T-helper 17 cell (primary cell): ENCODE measurements at regions not wholly inside any gene's neighbourhood (a gene's known extent, or its start where the extent isn't known, plus 50 kb on each side); places are given as distances from the start of the nearest gene placed in this dataset.

Experiments used
- ATAC-seq: fragments of 150-1000 bp; cut with Tn5 transposase; 2 replicates; pipeline ENCODE4 v1.10.0; 2021; ENCODE audit warnings: mild to moderate bottlenecking, moderate library complexity
- DNase-seq, 3 donors: peaks; one replicate each; pipeline versions ENCODE4 v3.0.0 to v3.0.0-alpha.2; 2020 to 2021
- H3K9me3 ChIP-seq: one replicate; pipeline ENCODE4 v1.7.0; 2013; ENCODE audit warnings: low read length, mild to moderate bottlenecking; ENCODE audit not compliant: control insufficient read depth, poor library complexity, severe bottlenecking
- H3K27ac Mint-ChIP-seq: one replicate; pipeline ENCODE4 v1.8.0; 2022; ENCODE audit warnings: mild to moderate bottlenecking, moderate library complexity, mixed read lengths
- H3K27me3 Mint-ChIP-seq: one replicate; pipeline ENCODE4 v1.8.0; 2022; ENCODE audit warnings: mixed read lengths
- H3K36me3 Mint-ChIP-seq: one replicate; pipeline ENCODE4 v1.8.0; 2022; ENCODE audit warnings: low read depth, mixed read lengths
- H3K4me1 Mint-ChIP-seq: one replicate; pipeline ENCODE4 v1.8.0; 2022; ENCODE audit warnings: mild to moderate bottlenecking, mixed read lengths
- H3K4me3 Mint-ChIP-seq: one replicate; pipeline ENCODE4 v1.8.0; 2022; ENCODE audit warnings: mild to moderate bottlenecking, moderate library complexity, mixed read lengths

DNA sequence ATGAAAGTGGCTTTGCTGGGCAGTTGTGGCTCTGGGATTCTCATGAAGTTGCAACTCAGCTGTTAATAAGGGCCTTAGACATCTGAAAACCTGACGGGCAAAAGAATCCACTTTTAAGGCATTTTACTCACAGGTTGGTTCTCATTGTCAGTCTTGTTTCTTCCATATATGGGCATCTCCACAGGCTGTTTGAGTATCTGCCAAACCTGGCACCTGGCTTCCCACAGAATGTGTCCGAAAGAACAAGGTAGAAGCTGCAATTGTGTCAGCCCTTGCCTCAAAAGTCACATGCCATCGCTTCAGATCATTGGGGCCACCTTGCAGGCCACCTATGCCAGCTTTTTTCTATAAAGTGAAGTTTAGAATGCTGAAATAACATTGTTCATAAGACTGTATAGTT is 102.4 kb downstream of the KCTD12 start:
- ATAC-seq = no peak
- H3K4me1 Mint-ChIP-seq = no peaks in the 10 kb centered on the region
- H3K27ac Mint-ChIP-seq = no peak overlapping the region
- no peaks in the 10 kb centered on the region for H3K9me3 ChIP-seq
- DNase-seq = no peak
- peaks cover 7% of the 10 kb centered on the region for H3K27me3 Mint-ChIP-seq
- no peak overlapping the region for H3K4me3 Mint-ChIP-seq
- H3K36me3 Mint-ChIP-seq = peaks cover 2% of the 10 kb centered on the region

DNA sequence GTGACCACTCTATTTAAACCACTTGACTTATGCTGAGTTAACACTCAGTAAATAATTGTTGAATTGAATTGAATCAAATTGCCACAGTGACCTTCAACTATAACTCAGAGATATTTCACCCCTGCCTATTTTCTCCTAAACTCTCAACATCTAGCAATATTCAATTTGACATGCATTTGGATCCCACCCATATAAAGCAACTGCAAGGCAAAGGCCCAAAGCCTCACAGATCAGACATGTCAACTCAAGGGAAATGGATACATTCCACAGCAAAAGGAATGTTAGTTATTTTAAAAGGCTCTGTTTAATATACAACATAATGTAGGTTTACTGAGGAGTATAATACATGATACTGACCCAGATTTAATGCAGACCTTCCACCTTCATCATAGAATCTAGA is 107.4 kb downstream of the KCTD12 start:
- Mint-ChIP-seq H3K4me3 (no peak overlapping the region), H3K4me1 (no peaks in the 10 kb centered on the region), H3K27me3 (peaks cover 11% of the 10 kb centered on the region), H3K27ac (no peak overlapping the region), H3K36me3 (peaks cover 2% of the 10 kb centered on the region)
- ATAC-seq = no peak
- DNase-seq = no peak
- no peaks in the 10 kb centered on the region for H3K9me3 ChIP-seq

DNA sequence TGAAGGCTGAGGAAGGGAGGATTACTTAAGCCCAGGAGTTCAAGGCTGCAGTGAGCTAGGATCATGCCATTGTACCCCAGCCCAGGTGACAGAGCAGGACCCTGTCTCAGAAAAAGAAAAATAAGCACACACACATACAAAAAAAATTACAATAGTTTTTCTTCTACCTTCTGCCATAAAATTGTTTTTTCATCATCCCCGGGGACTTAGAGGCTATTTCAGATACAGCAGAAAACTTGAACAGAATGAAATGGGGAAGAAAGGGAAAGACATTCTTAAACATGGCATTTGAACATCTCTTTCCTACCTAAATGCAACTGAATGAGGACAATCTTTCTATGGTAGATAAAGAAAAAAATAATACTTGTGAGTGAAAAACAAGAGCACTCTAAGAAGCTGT is 109.1 kb downstream of the KCTD12 start:
- no peak for ATAC-seq
- H3K4me3 Mint-ChIP-seq = no peak overlapping the region
- no peaks in the 10 kb centered on the region for H3K4me1 Mint-ChIP-seq
- H3K9me3 ChIP-seq = no peaks in the 10 kb centered on the region
- DNase-seq = no peak
- peaks cover 2% of the 10 kb centered on the region for H3K36me3 Mint-ChIP-seq
- no peak overlapping the region for H3K27ac Mint-ChIP-seq
- H3K27me3 Mint-ChIP-seq = peaks cover 11% of the 10 kb centered on the region

DNA sequence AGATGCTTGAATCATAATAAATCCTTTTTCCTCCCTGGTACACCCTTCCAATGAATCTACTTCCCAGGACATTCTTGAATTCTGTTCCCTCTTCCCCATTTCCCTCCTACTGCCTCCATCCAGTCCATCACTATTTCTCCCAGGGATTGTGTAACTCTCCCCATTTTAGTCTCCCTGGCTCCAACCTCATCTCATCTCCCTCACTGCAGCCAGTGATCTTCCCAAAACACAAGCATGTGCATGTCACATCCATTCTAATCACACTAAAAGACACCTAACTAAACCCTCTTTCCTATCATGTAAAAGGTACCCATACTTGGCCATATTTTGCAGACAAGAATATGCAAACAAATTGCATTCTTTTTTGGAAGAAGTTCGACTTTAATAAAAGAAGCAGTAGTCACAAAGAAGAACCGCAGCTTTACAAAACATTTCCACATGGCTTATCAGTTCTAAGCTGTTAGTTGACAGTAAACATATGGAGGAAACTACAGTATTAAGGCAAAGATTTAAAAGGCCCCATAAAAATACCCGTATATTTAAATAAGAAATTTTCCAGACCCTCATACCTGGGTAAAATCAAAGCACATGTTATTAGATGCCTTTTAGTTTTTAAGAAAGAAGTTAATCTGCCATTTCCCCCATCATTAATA is 111.0 kb downstream of the KCTD12 start:
- Mint-ChIP-seq H3K4me3 (no peak overlapping the region), H3K36me3 (peaks cover 2% of the 10 kb centered on the region), H3K4me1 (no peaks in the 10 kb centered on the region), H3K27ac (no peak overlapping the region), H3K27me3 (peaks cover 7% of the 10 kb centered on the region)
- ATAC-seq (no peak), DNase-seq (no peak)
- no peaks in the 10 kb centered on the region for H3K9me3 ChIP-seq

DNA sequence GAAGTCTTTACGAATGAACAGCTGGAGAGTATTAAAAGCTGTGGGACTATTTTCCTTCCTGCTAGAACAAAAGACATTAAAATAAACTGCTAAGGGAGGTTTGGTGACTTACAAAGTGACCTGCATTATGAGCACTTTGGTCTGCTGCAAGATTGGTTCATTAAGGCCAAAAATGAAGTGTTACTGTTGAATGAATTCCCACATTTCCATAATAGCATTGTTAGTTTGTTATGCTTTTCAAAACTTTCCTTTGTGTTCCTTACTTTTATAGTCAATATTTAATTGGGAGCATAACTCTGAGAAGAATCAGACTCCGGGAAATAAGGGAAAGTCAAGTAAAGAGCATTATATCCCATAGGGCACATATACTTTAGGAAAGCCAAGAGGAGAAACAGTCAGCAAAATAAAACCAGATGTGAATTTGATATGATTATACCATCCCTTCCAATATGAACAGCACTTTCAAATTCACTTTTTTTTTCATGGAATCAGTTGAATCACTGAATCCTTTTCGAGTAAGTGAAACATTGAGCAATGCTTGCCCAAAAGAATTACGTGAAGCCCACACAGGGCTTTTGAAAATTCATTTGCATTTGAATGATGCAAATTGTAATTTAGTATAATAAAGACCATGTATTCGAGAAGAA is 112.6 kb downstream of the KCTD12 start:
- no peak for ATAC-seq

DNA sequence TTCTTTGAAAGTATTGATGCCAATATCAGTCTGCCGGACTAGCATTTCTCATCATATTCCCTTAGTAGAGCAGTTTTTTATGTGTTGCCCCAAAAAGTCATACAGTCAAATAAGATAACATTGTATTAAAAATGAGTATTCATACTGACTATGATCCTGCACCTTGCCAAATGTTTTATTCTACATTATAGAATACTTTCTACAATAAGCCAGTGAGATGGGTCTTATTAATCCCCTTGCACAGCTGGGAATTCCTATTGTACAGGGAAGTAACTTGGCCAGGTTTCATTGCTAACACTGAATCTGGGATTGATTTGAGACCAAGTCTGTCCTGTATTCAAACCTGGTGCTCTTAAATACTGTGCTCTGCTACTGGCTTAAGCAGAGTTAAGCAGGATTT is 114.0 kb downstream of the KCTD12 start:
- Mint-ChIP-seq H3K4me3 (no peak overlapping the region), H3K36me3 (peaks cover 2% of the 10 kb centered on the region), H3K27ac (no peak overlapping the region), H3K27me3 (peaks cover 25% of the 10 kb centered on the region), H3K4me1 (no peaks in the 10 kb centered on the region)
- no peaks in the 10 kb centered on the region for H3K9me3 ChIP-seq
- DNase-seq (no peak), ATAC-seq (no peak)

More for the DNA sequence above, 112.6 kb downstream of the KCTD12 start:
- Mint-ChIP-seq H3K4me1 (no peaks in the 10 kb centered on the region), H3K4me3 (no peak overlapping the region), H3K36me3 (no peaks in the 10 kb centered on the region), H3K27me3 (peaks cover 15% of the 10 kb centered on the region), H3K27ac (no peak overlapping the region)
- DNase-seq = no peak
- no peaks in the 10 kb centered on the region for H3K9me3 ChIP-seq

DNA sequence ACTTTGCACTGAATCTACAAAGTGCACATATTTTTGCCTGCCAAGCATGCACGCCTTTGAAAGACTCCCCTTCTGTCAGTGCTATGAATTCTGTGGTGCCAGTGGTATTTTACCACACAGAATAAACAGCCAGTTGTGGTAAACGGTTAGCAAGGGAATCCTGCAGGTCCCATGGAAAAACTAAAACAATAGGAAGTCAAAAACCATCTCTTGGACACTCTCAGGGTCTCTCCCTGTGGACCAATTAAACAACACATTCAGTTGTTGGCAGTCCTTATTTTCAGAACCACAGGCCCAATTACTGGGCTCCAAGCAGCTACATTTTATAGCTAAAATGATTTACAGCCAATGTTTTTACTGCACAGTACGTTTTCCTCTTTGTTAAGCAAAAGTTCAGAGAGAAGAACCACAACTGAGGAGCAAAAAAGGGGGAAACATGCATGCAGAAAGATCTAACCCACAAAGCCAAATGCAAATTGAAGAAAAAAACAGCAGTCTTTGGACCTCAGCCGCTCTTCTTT is 116.9 kb downstream of the KCTD12 start:
- Mint-ChIP-seq H3K27me3 (peaks cover 24% of the 10 kb centered on the region), H3K36me3 (peaks cover 2% of the 10 kb centered on the region), H3K27ac (no peak overlapping the region), H3K4me1 (no peaks in the 10 kb centered on the region), H3K4me3 (no peak overlapping the region)
- DNase-seq (no peak), ATAC-seq (no peak)
- no peaks in the 10 kb centered on the region for H3K9me3 ChIP-seq

DNA sequence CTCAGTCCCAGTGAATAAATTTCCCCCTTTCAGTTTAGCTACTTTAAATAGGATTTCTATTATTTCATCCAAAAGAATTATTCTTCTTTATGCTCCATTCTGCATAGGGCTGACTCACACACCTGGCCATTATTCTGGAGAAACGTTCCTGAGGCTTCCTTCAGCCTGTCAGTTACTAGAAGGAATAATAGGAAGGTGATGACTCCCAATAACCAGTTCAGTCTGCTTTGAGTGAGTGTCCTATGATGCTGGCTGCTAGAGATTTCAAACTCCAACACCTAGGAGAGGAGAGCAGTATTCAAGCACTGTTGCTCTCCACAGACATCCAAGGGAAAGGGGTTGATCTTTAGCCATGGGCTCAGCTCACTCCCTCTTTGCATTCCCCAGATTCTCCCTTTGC is 117.8 kb downstream of the KCTD12 start:
- Mint-ChIP-seq H3K4me1 (no peaks in the 10 kb centered on the region), H3K36me3 (peaks cover 2% of the 10 kb centered on the region), H3K27me3 (peaks cover 26% of the 10 kb centered on the region), H3K4me3 (no peak overlapping the region), H3K27ac (no peak overlapping the region)
- no peaks in the 10 kb centered on the region for H3K9me3 ChIP-seq
- ATAC-seq (no peak), DNase-seq (no peak)

DNA sequence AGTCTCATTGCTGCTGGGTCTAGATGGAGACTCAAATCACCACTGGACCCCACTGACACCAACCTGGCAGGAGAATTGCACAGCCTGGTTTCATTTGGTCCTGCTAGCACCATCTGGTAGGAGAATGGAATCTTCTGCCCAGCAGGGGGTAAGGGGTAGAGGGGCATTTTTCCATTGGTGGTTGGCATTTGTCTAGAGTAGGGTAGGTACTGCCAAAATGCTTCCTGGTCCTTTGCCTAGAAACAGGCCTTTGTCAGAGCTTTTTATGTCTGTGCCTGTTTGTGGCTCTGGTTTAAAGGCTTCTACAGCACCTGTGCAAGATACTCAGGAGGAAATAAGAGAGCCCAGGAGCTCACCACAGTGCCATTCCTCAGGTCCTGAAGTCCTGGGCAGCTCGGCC is 121.3 kb downstream of the KCTD12 start:
- no peak for DNase-seq
- Mint-ChIP-seq H3K27me3 (peaks cover 20% of the 10 kb centered on the region), H3K4me1 (no peaks in the 10 kb centered on the region), H3K27ac (no peak overlapping the region), H3K4me3 (no peak overlapping the region), H3K36me3 (peaks cover 2% of the 10 kb centered on the region)
- ATAC-seq = no peak
- H3K9me3 ChIP-seq = no peaks in the 10 kb centered on the region

DNA sequence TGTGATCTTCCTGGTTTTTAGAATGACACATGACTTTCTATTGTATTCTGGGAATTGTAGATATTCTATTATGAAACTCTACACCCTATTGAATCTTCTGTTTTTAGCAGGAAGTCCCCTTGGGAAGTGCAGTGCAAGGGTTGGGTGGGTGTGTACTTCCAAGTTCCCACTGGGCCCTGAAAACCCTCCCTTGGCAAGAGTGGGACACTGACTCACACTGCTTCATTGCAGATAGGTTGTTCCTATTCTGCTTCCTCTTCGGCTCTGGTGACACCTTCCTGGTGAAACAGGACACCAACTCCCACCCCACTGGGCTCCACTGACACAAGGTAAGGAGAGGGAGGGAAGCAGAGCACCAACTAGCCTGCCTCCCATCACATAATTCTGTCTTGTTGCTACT is 121.8 kb downstream of the KCTD12 start:
- no peaks in the 10 kb centered on the region for H3K9me3 ChIP-seq
- Mint-ChIP-seq H3K4me3 (no peak overlapping the region), H3K27me3 (peaks cover 16% of the 10 kb centered on the region), H3K4me1 (no peaks in the 10 kb centered on the region), H3K36me3 (peaks cover 2% of the 10 kb centered on the region), H3K27ac (no peak overlapping the region)
- DNase-seq (no peak), ATAC-seq (no peak)

DNA sequence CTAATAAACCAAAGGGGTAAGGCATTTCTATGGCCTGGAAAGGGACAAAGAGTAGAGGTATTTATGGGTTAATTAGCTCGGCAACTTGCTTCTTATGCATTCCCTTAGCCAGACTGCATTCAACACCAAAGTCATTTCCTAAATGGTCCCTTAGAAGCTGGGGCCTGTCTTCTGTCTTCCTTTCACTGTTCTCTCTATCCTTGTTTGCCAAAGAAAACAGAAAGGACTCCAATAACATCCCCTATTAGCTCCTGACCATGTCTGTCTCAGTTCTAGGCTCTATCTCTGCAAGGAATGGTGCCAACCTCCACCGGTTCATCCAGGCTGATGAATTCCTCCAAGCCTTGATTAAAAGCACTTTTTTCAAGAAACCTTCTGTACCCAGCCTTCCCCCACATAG is 123.5 kb downstream of the KCTD12 start:
- H3K4me1 Mint-ChIP-seq = no peaks in the 10 kb centered on the region
- H3K27me3 Mint-ChIP-seq = peaks cover 7% of the 10 kb centered on the region
- no peaks in the 10 kb centered on the region for H3K36me3 Mint-ChIP-seq
- H3K9me3 ChIP-seq = no peaks in the 10 kb centered on the region
- no peak for ATAC-seq
- H3K4me3 Mint-ChIP-seq = no peak overlapping the region
- no peak overlapping the region for H3K27ac Mint-ChIP-seq
- no peak for DNase-seq

DNA sequence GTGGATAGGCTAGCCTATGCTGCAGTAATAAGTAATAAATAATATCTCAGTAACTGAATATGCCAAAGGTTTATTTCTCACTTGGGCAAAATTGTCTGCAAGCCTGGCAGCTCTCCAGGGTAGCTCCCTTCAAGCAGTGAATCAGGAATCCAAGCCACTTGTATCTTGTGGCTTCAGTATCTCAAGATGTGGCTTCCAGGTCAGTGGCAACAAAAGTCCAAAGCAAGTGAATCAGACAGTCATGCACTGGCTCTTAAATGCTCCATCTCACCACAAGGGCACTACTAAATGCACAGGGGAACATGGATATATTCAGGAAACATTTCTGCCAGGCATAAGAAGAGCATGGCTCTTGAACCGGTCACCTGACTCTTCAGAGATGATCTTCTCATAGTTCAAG is 126.3 kb downstream of the KCTD12 start:
- ATAC-seq (no peak), DNase-seq (no peak)
- Mint-ChIP-seq H3K36me3 (no peaks in the 10 kb centered on the region), H3K27me3 (peaks cover 10% of the 10 kb centered on the region), H3K4me3 (no peak overlapping the region), H3K4me1 (no peaks in the 10 kb centered on the region), H3K27ac (no peak overlapping the region)
- H3K9me3 ChIP-seq = no peaks in the 10 kb centered on the region

DNA sequence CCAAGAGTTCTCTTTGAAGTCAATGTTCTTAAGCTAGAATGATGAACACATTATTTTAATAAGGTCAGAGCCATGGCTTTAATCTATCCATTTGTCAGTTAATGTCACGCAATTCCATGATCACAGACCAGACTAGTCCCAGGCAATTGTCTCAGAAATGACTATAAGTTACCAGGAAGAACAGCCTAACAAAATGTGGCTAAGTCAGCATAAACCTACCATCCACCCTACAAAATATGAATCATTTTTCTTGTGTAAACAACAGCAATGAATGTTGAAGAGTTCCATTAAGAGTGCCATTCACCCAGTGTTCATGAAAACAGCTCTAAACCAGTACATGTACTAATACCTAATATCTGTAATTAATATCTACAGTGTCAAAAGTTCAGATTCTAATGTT is 127.5 kb downstream of the KCTD12 start:
- H3K4me1 Mint-ChIP-seq = no peaks in the 10 kb centered on the region
- no peaks in the 10 kb centered on the region for H3K36me3 Mint-ChIP-seq
- ATAC-seq (no peak), DNase-seq (no peak)
- no peak overlapping the region for H3K27ac Mint-ChIP-seq
- no peaks in the 10 kb centered on the region for H3K9me3 ChIP-seq
- no peak overlapping the region for H3K4me3 Mint-ChIP-seq
- H3K27me3 Mint-ChIP-seq = peaks cover 4% of the 10 kb centered on the region

DNA sequence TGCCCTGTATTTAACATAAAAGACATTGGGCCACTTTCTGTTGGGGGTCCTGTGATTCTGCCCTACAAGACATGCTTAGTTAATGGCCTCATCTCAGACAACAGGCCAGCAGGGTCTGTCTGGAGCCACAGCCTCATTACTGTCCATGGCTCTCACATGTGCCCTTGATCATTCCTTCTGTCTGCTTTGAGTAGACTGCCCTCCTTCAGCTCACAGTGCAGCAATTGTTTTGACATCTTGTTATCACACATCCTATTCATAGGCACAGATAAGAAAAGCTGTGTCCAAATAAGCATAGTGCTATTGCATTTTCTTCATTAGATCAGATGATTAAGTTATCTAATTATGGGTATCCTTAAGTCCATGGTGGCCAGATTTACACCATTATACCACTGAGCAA is 127.9 kb downstream of the KCTD12 start:
- no peaks in the 10 kb centered on the region for H3K9me3 ChIP-seq
- Mint-ChIP-seq H3K36me3 (no peaks in the 10 kb centered on the region), H3K27me3 (peaks cover 4% of the 10 kb centered on the region), H3K4me1 (no peaks in the 10 kb centered on the region), H3K4me3 (no peak overlapping the region), H3K27ac (no peak overlapping the region)
- no peak for DNase-seq
- ATAC-seq = no peak
